ENCODE measurements at regions not wholly inside any gene's neighbourhood (a gene's known extent, or its start where the extent isn't known, plus 50 kb on each side); places are given as distances from the start of the nearest gene placed in this dataset.

GRCh38 chrX:79235899-79236298 is 91.4 kb downstream of the GPR174 start:
- TF ChIP-seq RNF2 (IDR thresholded peaks at IDR 0.05; ENCODE audit: borderline replicate concordance, low read depth) (no peak), SMC3 (IDR thresholded peaks at IDR 0.05) (no peak), CTCF (IDR thresholded peaks at IDR 0.05) (no peak), MAX (IDR thresholded peaks at IDR 0.05) (no peak), JUN (IDR thresholded peaks at IDR 0.05) (no peak), EP300 (IDR thresholded peaks at IDR 0.05) (no peak), REST (IDR thresholded peaks at IDR 0.05) (no peak)

Data from A549 (cell line).